IPS-18a (cell line): ENCODE measurements at regions not wholly inside any gene's neighbourhood (a gene's known extent, or its start where the extent isn't known, plus 50 kb on each side); places are given as distances from the start of the nearest gene placed in this dataset.
"Not testable (repeated sequence)": the region's sequence is repeated elsewhere in the genome, so short reads cannot be mapped to it uniquely, and the experiment has no call there.

ENCODE experiments used
- H3K27ac ChIP-seq: one replicate; pipeline ENCODE4 v1.5.1; 2013; ENCODE audit warnings: low read length
- H3K27me3 ChIP-seq: one replicate; pipeline ENCODE4 v1.6.1; 2013; ENCODE audit warnings: mild to moderate bottlenecking, low read length; ENCODE audit not compliant: control insufficient read depth, insufficient read depth
- H3K36me3 ChIP-seq: one replicate; pipeline ENCODE4 v1.6.1; 2013; ENCODE audit warnings: low read depth, low read length; ENCODE audit not compliant: control insufficient read depth
- H3K4me1 ChIP-seq: one replicate; pipeline ENCODE4 v1.6.1; 2013; ENCODE audit warnings: low read depth, low read length; ENCODE audit not compliant: control insufficient read depth
- H3K4me3 ChIP-seq: one replicate; pipeline ENCODE4 v1.5.1; 2013; ENCODE audit warnings: low read length
- H3K9ac ChIP-seq: one replicate; pipeline ENCODE4 v1.6.1; 2013; ENCODE audit warnings: mild to moderate bottlenecking, low read length, moderate library complexity
- H3K9me3 ChIP-seq: one replicate; pipeline ENCODE4 v1.6.1; 2013; ENCODE audit warnings: low read depth, low read length; ENCODE audit not compliant: control insufficient read depth

GRCh38 chr9:21710548-21711191 lies 91.8 kb upstream of the MTAP start:
- H3K9me3 ChIP-seq = no peaks in the 10 kb centered on the region
- H3K27ac ChIP-seq = no peak overlapping the region
- H3K36me3 ChIP-seq = no peaks in the 10 kb centered on the region
- no peak overlapping the region for H3K4me3 ChIP-seq
- peaks cover 3% of the 10 kb centered on the region for H3K4me1 ChIP-seq
- no peak overlapping the region for H3K9ac ChIP-seq
- H3K27me3 ChIP-seq = peaks cover 7% of the 10 kb centered on the region

- no peaks in the 10 kb centered on the region for H3K9me3 ChIP-seq
- H3K36me3 ChIP-seq = no peaks in the 10 kb centered on the region
- peaks cover 7% of the 10 kb centered on the region for H3K27me3 ChIP-seq
- no peak overlapping the region for H3K9ac ChIP-seq
- no peak overlapping the region for H3K27ac ChIP-seq
- H3K4me1 ChIP-seq = peaks cover 3% of the 10 kb centered on the region
- H3K4me3 ChIP-seq = no peak overlapping the region
These were observed 90.9 kb upstream of the MTAP start for GRCh38 chr9:21711504-21711903.

- Histone ChIP-seq H3K9ac (no peak overlapping the region), H3K27me3 (peaks cover 3% of the 10 kb centered on the region), H3K9me3 (no peaks in the 10 kb centered on the region), H3K4me1 (peaks cover 3% of the 10 kb centered on the region), H3K27ac (no peak overlapping the region), H3K36me3 (no peaks in the 10 kb centered on the region), H3K4me3 (no peak overlapping the region)
These were observed 87.0 kb upstream of the MTAP start for GRCh38 chr9:21715408-21715807.

DNA sequence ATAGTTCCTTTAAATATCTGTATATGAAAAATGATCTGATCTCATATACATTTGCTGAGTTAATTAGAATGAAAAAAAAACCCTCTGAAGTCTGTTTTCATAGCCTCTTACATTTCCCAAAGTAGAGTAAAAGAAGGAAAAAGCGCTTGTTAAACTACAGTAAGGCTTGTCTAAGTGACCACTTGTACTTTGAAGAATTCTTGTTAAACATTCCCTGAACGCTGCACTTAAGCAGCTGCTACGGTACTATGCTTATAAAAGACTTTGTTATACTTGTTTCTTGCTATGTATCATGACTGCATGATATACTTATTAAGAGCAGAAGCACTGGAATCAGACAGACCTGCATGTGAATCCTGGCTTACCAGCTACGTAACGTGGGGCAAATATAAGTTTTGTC lies 81.7 kb upstream of the MTAP start:
- Histone ChIP-seq H3K27ac (no peak overlapping the region), H3K27me3 (peaks cover 18% of the 10 kb centered on the region), H3K4me1 (no peaks in the 10 kb centered on the region), H3K36me3 (no peaks in the 10 kb centered on the region), H3K4me3 (no peak overlapping the region), H3K9ac (no peak overlapping the region), H3K9me3 (no peaks in the 10 kb centered on the region)

DNA sequence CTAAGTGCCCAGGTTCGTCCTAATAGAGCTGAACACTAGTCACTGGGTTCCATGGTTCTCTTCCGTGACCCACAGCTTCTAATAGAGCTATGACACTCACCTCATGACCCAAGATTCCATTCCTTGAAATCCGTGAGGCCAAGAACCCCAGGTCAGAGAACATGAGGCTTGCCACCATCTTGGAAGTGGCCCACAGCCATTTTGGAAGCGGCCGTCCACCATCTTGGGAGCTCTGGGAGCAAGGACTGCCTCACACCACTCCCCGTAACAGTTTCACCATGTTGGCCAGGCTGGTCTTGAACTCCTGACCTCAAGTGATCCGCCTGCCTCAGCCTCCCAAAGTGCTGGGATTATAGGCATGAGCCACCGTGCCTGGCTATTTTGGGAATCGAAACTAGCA lies 75.0 kb upstream of the MTAP start:
- not testable (repeated sequence) for H3K36me3 ChIP-seq, H3K4me1 ChIP-seq, H3K4me3 ChIP-seq, H3K9ac ChIP-seq, H3K27ac ChIP-seq, H3K9me3 ChIP-seq
- H3K27me3 ChIP-seq = peaks cover 13% of the 10 kb centered on the region

DNA sequence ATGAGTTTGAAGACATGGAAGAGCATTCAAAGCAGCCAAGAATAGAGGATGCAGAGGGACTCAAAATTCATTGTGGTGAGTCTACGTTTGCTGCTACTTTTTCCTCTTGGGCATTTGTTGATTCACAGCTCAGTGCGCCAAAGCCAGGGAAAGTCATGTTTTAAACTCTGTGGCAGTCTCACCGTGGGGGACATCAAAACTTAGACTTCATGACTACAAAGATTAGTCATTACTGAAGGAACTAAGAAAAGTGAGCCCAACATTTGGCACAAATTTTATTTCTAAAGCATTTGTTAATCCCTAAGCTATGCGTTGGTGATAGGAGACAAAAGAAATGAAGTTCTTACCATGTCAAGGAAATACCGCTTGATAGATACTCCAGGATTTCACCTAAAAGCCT lies 73.7 kb upstream of the MTAP start:
- Histone ChIP-seq H3K36me3 (no peaks in the 10 kb centered on the region), H3K4me3 (no peak overlapping the region), H3K27me3 (peaks cover 9% of the 10 kb centered on the region), H3K9ac (no peak overlapping the region), H3K27ac (no peak overlapping the region), H3K4me1 (no peaks in the 10 kb centered on the region), H3K9me3 (no peaks in the 10 kb centered on the region)

DNA sequence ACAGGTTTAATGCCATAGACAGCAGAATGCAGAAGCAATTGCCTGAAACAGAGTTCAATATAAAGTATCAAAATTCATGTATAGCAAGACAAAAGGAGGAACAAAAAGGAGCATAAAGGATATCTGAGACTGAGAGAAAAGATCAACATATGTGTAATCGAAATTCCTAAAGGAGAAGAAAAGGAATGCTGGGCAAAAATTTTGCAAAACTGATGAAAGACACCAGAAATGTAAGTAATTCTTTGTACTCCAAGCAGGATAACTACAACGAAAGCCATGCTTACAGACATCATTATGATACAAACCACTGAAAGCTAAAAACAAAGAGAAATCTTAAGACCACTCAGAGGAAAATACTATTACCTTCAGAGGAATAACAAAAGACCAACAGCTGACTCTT lies 72.8 kb upstream of the MTAP start:
- Histone ChIP-seq H3K27me3 (peaks cover 4% of the 10 kb centered on the region), H3K9me3 (no peaks in the 10 kb centered on the region), H3K4me1 (no peaks in the 10 kb centered on the region), H3K9ac (no peak overlapping the region), H3K4me3 (no peak overlapping the region), H3K27ac (no peak overlapping the region), H3K36me3 (no peaks in the 10 kb centered on the region)

DNA sequence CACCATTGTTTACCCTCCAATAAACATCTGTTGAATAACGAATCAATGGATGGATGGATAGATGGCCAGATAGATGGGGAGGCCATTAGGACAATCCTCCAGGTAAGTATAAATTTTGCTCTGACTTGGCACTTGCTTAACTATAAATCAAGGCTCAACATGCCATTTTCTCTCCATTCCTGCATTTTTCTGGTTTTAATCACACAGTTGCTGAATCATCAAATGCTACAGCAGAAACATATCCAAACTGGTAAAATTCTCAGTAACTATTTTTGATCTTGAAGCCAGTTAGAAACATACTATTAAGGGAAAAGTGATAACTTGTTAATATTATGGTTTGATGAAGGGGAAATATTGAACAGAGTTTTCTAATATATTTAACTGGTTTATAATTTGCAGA lies 71.5 kb upstream of the MTAP start:
- Histone ChIP-seq H3K27me3 (peaks cover 4% of the 10 kb centered on the region), H3K4me1 (no peaks in the 10 kb centered on the region), H3K36me3 (no peaks in the 10 kb centered on the region), H3K4me3 (no peak overlapping the region), H3K9me3 (no peaks in the 10 kb centered on the region), H3K9ac (no peak overlapping the region), H3K27ac (no peak overlapping the region)

DNA sequence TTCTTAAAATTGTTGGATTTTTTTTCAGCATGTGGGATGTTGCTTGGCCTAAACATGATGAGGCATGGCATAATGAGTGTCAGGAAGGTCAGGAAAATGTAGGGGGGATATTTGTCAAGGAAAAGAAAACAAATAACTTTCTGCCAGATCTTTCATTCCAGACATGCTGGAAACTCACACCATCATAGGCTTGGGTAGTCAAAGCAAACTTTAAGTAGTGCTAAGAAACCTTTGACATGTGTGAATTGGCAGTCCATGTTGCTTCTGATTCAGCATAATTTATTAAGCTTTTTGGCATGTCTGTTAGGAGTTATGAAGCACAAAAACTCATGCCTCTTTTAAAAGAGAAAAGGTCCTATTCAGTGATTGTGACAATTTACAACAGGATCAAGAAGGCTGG lies 61.3 kb upstream of the MTAP start:
- Histone ChIP-seq H3K9ac (no peak overlapping the region), H3K27ac (no peak overlapping the region), H3K4me1 (no peaks in the 10 kb centered on the region), H3K4me3 (no peak overlapping the region), H3K36me3 (no peaks in the 10 kb centered on the region), H3K9me3 (no peaks in the 10 kb centered on the region), H3K27me3 (peaks cover 86% of the 10 kb centered on the region)

DNA sequence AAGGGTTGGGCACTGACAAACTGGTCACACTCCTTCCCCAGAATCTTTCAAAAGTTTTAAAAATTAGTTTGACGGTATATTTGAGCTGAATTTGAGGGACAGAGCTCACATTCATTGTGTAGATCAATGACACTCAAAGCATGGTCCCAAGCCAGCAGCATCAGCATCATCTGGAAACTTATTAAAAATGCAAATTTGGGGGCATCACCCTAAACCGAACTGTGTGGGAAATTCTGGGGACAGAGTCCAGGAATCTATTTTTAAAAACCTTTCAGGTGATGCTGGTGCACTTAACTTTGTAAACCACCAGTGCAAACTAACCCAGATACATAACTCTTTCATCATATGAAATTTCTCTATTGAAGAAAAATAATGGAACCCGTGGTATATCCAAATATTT lies 58.1 kb upstream of the MTAP start:
- Histone ChIP-seq H3K9ac (no peak overlapping the region), H3K27ac (no peak overlapping the region), H3K9me3 (no peaks in the 10 kb centered on the region), H3K4me3 (no peak overlapping the region), H3K27me3 (peaks cover 100% of the 10 kb centered on the region), H3K4me1 (no peaks in the 10 kb centered on the region), H3K36me3 (no peaks in the 10 kb centered on the region)

- Histone ChIP-seq H3K36me3 (no peaks in the 10 kb centered on the region), H3K27me3 (peaks cover 100% of the 10 kb centered on the region), H3K27ac (no peak overlapping the region), H3K4me3 (no peak overlapping the region), H3K9me3 (no peaks in the 10 kb centered on the region), H3K4me1 (no peaks in the 10 kb centered on the region), H3K9ac (no peak overlapping the region)
These were observed 57.6 kb upstream of the MTAP start for GRCh38 chr9:21744841-21745240.

DNA sequence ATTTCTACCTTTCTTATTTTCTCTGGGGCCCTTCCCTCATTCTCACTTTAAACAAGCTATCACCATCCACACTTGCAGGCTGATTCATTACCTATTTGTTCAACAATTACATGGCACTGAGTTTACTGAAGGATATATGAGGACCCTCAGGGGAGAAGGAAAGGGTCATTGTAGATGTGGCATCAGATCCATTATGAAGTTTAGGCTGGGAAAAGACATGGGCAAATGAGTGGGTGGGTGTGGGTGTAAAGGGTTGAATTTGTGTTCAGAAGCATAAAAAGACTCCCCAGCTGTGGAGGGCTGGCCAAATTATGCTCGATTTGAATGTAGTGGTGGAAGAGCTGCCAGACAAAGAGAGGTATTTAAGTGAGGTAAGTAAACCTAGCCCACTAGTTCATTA lies 55.9 kb upstream of the MTAP start:
- no peaks in the 10 kb centered on the region for H3K36me3 ChIP-seq
- H3K9me3 ChIP-seq = no peaks in the 10 kb centered on the region
- no peak overlapping the region for H3K9ac ChIP-seq
- no peaks in the 10 kb centered on the region for H3K4me1 ChIP-seq
- H3K27ac ChIP-seq = no peak overlapping the region
- H3K27me3 ChIP-seq = peaks cover 100% of the 10 kb centered on the region
- no peak overlapping the region for H3K4me3 ChIP-seq
